Karpas-422 (cell line): ENCODE measurements at regions not wholly inside any gene's neighbourhood (a gene's known extent, or its start where the extent isn't known, plus 50 kb on each side); places are given as distances from the start of the nearest gene placed in this dataset.

Experiments
- DNase-seq: peaks from one replicate; pipeline ENCODE4 v3.0.0-alpha.2; 2015
- H2AFZ ChIP-seq: fragments of 200-600 bp; sonication (generic); 2 replicates; pipeline ENCODE4 v1.6.1; 2014; ENCODE audit warnings: antibody characterized with exemption, low read length, mixed read lengths
- H3K27ac ChIP-seq: fragments of 200-600 bp; sonication (generic); 2 replicates; pipeline ENCODE4 v1.5.1; 2014; ENCODE audit warnings: mild to moderate bottlenecking, low read length, moderate library complexity
- H3K27me3 ChIP-seq: fragments of 200-600 bp; sonication (generic); 2 replicates; pipeline ENCODE4 v1.6.1; 2014; ENCODE audit warnings: low read length, mixed read lengths
- H3K36me3 ChIP-seq: fragments of 200-600 bp; sonication (generic); 2 replicates; pipeline ENCODE4 v1.6.1; 2014; ENCODE audit warnings: low read length, mixed read lengths; ENCODE audit not compliant: insufficient read depth
- H3K4me1 ChIP-seq: fragments of 200-600 bp; sonication (generic); 2 replicates; pipeline ENCODE4 v1.6.1; 2014; ENCODE audit warnings: mild to moderate bottlenecking, low read length, mixed read lengths
- H3K4me2 ChIP-seq: fragments of 200-600 bp; sonication (generic); 2 replicates; pipeline ENCODE4 v1.6.1; 2014; ENCODE audit warnings: low read length, low read depth, mild to moderate bottlenecking; ENCODE audit not compliant: poor library complexity, severe bottlenecking
- H3K4me3 ChIP-seq: fragments of 200-600 bp; sonication (generic); 2 replicates; pipeline ENCODE4 v1.5.1; 2014; ENCODE audit warnings: mild to moderate bottlenecking, antibody characterized with exemption, low read length, mixed read lengths
- H3K79me2 ChIP-seq: fragments of 200-600 bp; sonication (generic); 2 replicates; pipeline ENCODE4 v1.6.1; 2014; ENCODE audit warnings: mild to moderate bottlenecking, low read length, mixed read lengths
- H3K9ac ChIP-seq: fragments of 200-600 bp; sonication (generic); 2 replicates; pipeline ENCODE4 v1.6.0; 2014; ENCODE audit warnings: low read length
- H3K9me2 ChIP-seq: fragments of 200-600 bp; sonication (generic), shearing (Covaris generic); replicated peaks from 2 replicates; pipeline ENCODE4 v1.6.0; 2014; ENCODE audit warnings: mild to moderate bottlenecking, low read length, moderate library complexity; ENCODE audit not compliant: insufficient read depth
- H3K9me3 ChIP-seq: fragments of 300-700, 200-600 bp; sonication (generic); 2 replicates; pipeline ENCODE4 v1.6.1; 2014; ENCODE audit warnings: low read length, mixed read lengths
- H4K20me1 ChIP-seq: fragments of 200-600 bp; sonication (generic); 2 replicates; pipeline ENCODE4 v1.6.1; 2014; ENCODE audit warnings: mild to moderate bottlenecking, antibody characterized with exemption, low read length, low read depth; ENCODE audit not compliant: insufficient read depth

GRCh38 chr11:119886667-119887230, 157.7 kb upstream of the NECTIN1 start:
- Histone ChIP-seq H3K9ac (no peak overlapping the region), H2AFZ (no peak overlapping the region), H3K27ac (no peak overlapping the region), H3K79me2 (no peaks in the 10 kb centered on the region), H3K9me3 (no peaks in the 10 kb centered on the region), H3K36me3 (no peaks in the 10 kb centered on the region), H4K20me1 (no peaks in the 10 kb centered on the region), H3K9me2 (no peaks in the 10 kb centered on the region), H3K4me1 (peaks cover 6% of the 10 kb centered on the region), H3K27me3 (no peaks in the 10 kb centered on the region), H3K4me2 (no peak overlapping the region), H3K4me3 (no peak overlapping the region)
- no peak for DNase-seq

DNA sequence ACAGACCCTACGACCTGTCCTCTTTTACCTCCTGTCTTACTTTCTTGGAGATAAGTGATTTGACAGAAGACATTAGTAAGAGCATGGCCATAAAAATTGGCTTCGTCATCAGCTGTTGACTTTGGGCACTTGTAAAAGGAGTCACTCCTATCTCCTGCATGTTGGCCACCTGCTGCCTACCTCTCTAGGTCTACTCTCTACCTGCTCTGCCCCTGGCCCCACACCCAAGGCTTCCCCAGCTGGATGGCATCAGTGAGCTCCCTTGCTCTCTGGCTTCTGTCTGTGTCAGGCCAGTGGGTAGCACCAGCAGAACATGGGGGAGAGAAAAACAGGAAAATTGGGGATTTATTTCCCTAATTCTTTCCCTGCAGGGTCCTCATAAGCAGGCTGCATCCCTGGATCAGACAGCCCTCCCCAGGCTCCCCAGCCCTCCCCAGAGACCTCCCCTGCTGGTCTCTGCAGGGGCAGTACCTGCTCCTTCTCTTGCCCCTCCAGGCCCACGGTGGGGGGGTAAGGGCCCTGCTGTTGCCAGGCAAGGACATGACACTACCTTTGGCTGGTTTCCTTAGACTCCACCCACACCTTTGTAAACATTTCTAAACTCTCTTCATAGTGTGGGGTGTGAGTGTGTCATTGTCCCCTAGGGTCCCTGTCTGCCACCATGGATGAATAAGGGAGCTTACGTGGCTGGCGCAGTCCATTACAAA, 157.0 kb upstream of the NECTIN1 start:
- Histone ChIP-seq H3K27me3 (no peaks in the 10 kb centered on the region), H3K9me2 (no peaks in the 10 kb centered on the region), H3K27ac (no peak overlapping the region), H3K36me3 (no peaks in the 10 kb centered on the region), H4K20me1 (no peaks in the 10 kb centered on the region), H3K4me3 (no peak overlapping the region), H3K4me2 (no peak overlapping the region), H3K79me2 (no peaks in the 10 kb centered on the region), H3K4me1 (peaks cover 6% of the 10 kb centered on the region), H2AFZ (no peak overlapping the region), H3K9me3 (no peaks in the 10 kb centered on the region), H3K9ac (no peak overlapping the region)
- DNase-seq: no peak

DNA sequence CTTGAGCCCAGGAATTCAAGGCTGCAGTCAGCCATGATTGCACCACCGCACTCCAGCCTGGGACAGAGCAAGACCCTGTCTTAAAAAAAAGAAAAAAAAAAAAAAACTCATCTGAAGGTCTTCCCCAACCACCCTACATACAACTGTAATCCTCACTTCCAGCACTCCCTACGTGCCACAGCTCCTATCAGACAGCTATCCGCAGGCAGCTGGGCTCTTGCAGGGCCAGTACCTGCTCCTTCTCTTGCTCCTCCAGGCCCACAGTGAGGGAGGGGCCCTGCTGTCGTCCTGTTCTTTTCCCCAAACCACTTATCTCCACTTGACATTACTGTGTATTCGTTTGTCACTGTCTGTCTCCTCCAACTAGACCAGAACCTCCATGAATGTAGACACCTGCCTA, 156.1 kb upstream of the NECTIN1 start:
- Histone ChIP-seq H3K9me3 (no peaks in the 10 kb centered on the region), H2AFZ (no peak overlapping the region), H3K4me3 (no peak overlapping the region), H3K27me3 (no peaks in the 10 kb centered on the region), H3K27ac (no peak overlapping the region), H3K9ac (no peak overlapping the region), H4K20me1 (no peaks in the 10 kb centered on the region), H3K79me2 (no peaks in the 10 kb centered on the region), H3K4me1 (peaks cover 6% of the 10 kb centered on the region), H3K9me2 (no peaks in the 10 kb centered on the region), H3K36me3 (no peaks in the 10 kb centered on the region), H3K4me2 (no peak overlapping the region)
- no peak for DNase-seq

- Histone ChIP-seq H3K79me2 (no peaks in the 10 kb centered on the region), H3K9ac (no peak overlapping the region), H3K4me3 (no peak overlapping the region), H3K9me2 (no peaks in the 10 kb centered on the region), H2AFZ (no peak overlapping the region), H3K4me2 (no peak overlapping the region), H3K27ac (no peak overlapping the region), H3K4me1 (peaks cover 6% of the 10 kb centered on the region), H3K9me3 (no peaks in the 10 kb centered on the region), H3K36me3 (no peaks in the 10 kb centered on the region), H4K20me1 (no peaks in the 10 kb centered on the region), H3K27me3 (no peaks in the 10 kb centered on the region)
- no peak for DNase-seq
Measured at GRCh38 chr11:119882316-119882715, 153.3 kb upstream of the NECTIN1 start.

- Histone ChIP-seq H3K27me3 (no peaks in the 10 kb centered on the region), H2AFZ (no peak overlapping the region), H3K27ac (no peak overlapping the region), H3K79me2 (no peaks in the 10 kb centered on the region), H3K4me1 (peaks cover 6% of the 10 kb centered on the region), H4K20me1 (no peaks in the 10 kb centered on the region), H3K9me3 (no peaks in the 10 kb centered on the region), H3K9me2 (no peaks in the 10 kb centered on the region), H3K4me3 (no peak overlapping the region), H3K9ac (no peak overlapping the region), H3K4me2 (no peak overlapping the region), H3K36me3 (no peaks in the 10 kb centered on the region)
- no peak for DNase-seq
Measured at GRCh38 chr11:119880873-119881272, 151.9 kb upstream of the NECTIN1 start.

DNA sequence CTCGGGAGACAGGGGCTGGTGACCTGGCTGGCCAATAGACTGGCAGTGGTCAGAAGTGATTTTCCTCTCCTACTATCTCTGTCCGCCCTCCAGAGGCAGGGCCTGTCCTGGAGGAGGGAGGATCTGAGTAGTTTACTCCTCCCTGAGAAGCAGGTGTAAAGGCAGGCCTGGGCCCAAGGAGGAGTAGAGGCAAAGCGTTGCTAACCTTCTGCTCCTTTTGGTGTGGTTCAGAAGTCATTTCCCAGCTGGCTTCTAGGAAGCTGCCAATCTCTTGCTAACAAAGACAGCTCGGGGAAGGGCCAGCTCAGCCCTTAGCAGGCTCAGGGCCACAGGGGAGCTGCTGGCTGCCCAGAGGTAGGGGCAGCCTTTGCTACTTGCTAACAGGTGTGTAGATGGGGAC, 151.1 kb upstream of the NECTIN1 start:
- H3K9ac ChIP-seq: no peak overlapping the region
- no peak overlapping the region for H2AFZ ChIP-seq

GRCh38 chr11:119878990-119879389, 150.0 kb upstream of the NECTIN1 start:
- H2AFZ ChIP-seq: no peak overlapping the region
- DNase-seq: no peak
- H3K4me1 ChIP-seq: peaks cover 3% of the 10 kb centered on the region
- H3K27me3 ChIP-seq: no peaks in the 10 kb centered on the region
- no peak overlapping the region for H3K4me3 ChIP-seq
- no peaks in the 10 kb centered on the region for H3K9me3 ChIP-seq
- no peaks in the 10 kb centered on the region for H4K20me1 ChIP-seq
- no peak overlapping the region for H3K27ac ChIP-seq
- H3K36me3 ChIP-seq: no peaks in the 10 kb centered on the region
- H3K79me2 ChIP-seq: no peaks in the 10 kb centered on the region
- H3K9ac ChIP-seq: no peak overlapping the region
- no peak overlapping the region for H3K4me2 ChIP-seq
- H3K9me2 ChIP-seq: no peaks in the 10 kb centered on the region

More for the DNA sequence above, 151.1 kb upstream of the NECTIN1 start:
- DNase-seq: no peak
- no peak overlapping the region for H3K4me2 ChIP-seq
- no peaks in the 10 kb centered on the region for H3K36me3 ChIP-seq
- no peaks in the 10 kb centered on the region for H3K9me3 ChIP-seq
- no peak overlapping the region for H3K27ac ChIP-seq
- peaks cover 6% of the 10 kb centered on the region for H3K4me1 ChIP-seq
- H3K4me3 ChIP-seq: no peak overlapping the region
- no peaks in the 10 kb centered on the region for H3K79me2 ChIP-seq
- no peaks in the 10 kb centered on the region for H3K27me3 ChIP-seq
- no peaks in the 10 kb centered on the region for H4K20me1 ChIP-seq
- no peaks in the 10 kb centered on the region for H3K9me2 ChIP-seq

- DNase-seq: no peak
Measured at GRCh38 chr11:119876841-119877240, 147.8 kb upstream of the NECTIN1 start.

More at GRCh38 chr11:119876841-119877240, 147.8 kb upstream of the NECTIN1 start:
- no peak overlapping the region for H3K4me3 ChIP-seq
- no peaks in the 10 kb centered on the region for H3K9me2 ChIP-seq
- H2AFZ ChIP-seq: no peak overlapping the region
- H3K4me1 ChIP-seq: no peaks in the 10 kb centered on the region
- H4K20me1 ChIP-seq: no peaks in the 10 kb centered on the region
- H3K36me3 ChIP-seq: no peaks in the 10 kb centered on the region
- H3K79me2 ChIP-seq: no peaks in the 10 kb centered on the region
- H3K27ac ChIP-seq: no peak overlapping the region
- H3K9me3 ChIP-seq: no peaks in the 10 kb centered on the region
- no peak overlapping the region for H3K4me2 ChIP-seq
- no peaks in the 10 kb centered on the region for H3K27me3 ChIP-seq
- no peak overlapping the region for H3K9ac ChIP-seq
